Activated CD8-positive, alpha-beta memory T cell treated with anti-CD3 and anti-CD28 coated beads, Interleukin-2, amount 50 U/mL, for 48 hours (primary cell): ENCODE measurements at regions not wholly inside any gene's neighbourhood (a gene's known extent, or its start where the extent isn't known, plus 50 kb on each side); places are given as distances from the start of the nearest gene placed in this dataset.

Source experiments
- DNase-seq: peaks from one replicate; pipeline ENCODE4 v3.0.0-alpha.2; 2020

DNA sequence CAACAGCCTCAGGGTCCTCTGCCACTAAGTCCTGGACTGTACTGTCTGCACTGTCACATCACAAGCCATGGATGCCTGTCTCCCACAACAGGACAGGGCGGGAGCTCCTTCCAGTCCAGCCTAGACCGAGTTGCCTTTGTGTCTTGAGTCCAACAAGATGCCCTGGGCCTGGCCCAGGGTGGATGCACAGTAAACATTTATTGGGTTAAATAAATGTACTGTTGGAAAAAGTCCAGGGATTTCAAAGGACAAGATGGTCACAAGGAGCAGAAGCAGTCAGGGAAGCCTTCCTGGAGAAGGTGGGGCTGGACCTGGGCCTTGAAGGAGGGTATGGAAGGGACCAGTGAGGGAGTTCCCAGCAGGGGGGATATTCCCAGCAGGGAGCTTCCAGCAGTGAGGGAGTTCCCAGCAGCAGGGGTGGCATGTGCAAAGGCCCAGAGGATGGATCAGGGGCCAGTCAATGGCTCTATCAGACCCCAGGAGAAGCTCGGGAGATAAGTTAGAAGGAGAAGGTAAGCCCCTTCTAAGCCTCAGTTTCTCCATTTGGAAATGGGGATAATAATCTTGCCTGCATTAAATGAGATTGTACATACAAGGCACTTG lies 72.7 kb upstream of the NEURL1B start:
- DNase-seq = no peak

DNA sequence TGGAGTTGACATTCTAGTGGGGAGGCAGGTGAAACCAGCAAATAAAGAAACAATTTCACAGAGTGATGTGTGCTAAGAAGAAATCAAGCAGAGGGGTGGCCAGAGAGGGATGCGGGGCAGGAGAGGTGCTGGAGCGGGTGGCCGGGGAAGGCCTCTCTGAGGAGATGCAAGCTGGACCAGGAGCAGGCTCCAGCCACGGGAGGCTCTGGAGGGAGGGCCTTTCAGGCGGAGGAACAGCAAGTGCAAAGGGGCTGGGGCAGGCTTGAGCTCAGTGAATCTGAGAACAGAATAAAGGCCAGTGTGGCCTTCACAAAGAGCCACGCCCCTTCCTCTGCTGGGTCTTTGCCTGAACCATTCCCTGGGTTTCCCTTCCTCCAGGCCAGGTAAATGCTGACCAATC lies 73.2 kb upstream of the NEURL1B start:
- DNase-seq = no peak

DNA sequence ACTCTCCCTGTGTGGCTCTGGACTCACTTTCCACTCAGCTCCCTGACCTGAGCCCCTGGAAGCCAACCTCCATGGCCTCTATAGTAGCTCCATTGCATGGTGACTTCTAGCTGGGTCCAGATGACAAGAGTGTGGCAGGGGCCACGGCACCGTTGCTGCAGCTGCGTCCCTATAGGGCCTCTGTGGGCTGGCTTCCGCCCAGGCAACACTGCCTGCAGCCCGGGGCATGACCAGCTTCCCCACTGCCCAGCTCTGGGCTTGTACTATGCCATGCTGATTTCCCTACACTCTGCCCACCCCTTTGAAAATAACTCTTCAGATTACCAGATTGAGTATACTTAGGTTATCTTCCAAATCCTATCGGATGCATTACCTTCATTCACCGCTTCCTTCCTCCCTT lies 73.8 kb upstream of the NEURL1B start:
- DNase-seq = no peak

DNA sequence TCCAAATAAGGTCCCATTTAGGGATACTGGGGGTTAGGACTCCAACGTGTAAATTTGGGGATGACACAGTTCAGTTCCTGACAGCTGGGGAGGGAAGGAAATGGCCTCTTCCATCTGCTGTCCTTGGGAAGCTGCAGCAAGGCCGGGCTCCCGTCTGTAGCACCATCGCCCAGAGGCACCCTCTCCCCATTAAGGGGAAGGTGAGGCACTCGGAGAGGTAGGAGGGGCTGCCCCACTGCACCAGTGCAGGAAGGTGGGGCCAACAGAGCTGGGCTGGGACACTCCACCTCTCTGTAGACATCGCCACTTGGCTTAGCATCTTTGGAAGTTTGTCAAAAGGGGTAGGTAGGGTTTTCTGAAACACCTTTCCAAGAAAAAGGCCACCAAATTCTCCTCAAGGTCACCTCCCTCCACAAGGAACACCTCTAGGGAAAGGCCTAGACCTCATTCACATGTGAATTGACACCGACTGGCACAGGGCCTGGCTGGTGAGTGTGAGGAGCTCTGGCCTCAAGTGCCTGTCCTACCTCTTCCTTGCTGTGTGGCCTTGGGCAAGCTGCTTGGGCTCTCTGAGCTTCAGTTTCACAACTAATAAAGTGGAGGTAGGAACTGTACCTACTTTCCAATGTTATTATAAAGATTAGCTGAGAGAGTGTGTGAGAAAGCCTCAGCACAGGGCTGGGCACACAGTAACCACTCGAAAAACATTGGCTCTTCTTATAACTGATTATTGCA lies 75.0 kb upstream of the NEURL1B start:
- DNase-seq = no peak

DNA sequence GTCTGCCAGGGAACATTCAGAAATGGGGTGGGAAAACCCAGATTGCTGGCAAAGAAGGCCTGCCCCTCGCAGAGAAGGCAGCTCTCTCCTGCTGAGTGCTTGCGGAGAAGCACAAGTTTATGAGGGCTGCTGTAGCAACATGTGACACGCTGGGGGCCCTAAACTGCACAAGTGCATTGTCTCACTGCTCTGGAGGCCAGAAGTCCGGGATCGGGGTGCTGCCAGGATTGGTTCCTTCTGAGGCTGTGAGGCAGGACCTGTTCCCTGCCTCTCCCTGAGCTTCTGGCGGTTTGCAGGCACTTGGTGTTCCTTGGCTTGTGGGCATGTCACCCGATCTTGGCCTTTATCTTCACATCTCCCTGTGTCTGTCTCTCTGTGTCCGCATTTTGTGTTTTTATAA lies 75.6 kb upstream of the NEURL1B start:
- DNase-seq = no peak

DNA sequence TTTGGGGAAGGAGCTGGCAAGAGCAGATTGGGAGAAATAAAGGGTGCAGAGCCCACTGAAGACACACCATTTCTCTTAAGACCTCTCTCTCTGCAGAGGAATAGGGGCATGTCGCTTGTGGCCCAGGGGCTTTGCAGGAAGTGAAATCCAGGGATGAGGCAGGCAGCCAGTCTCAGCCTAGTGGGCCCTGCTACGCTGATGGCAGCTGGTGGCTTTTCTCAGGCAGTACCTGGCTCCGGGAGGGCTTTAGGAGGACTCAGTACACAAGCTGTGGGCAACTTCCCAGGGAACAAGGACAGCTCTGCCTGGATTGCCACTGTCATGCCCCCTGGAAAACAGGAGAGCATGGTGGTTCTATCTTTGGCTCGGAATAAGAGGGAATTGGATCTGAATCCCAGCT lies 76.2 kb upstream of the NEURL1B start:
- DNase-seq = no peak

DNA sequence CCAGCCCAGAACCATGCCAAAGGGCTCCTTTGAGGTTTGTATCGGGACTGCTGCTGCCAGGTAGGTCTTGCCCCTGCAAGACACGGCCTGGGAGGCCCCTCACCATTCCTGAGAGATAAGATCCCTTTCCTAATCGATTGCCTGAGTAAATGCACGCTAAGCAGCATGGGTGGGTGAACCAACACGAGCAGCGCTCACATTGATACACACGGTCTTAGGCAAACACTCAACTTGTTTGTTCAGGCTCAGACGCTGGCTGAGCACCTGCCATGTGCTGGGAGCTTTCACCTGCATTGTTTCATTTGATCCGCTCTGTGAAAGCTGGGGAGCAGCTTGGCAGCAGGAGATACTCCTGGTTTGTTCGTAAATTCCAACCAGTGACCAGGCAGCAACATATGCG lies 76.9 kb upstream of the NEURL1B start:
- DNase-seq = no peak

DNA sequence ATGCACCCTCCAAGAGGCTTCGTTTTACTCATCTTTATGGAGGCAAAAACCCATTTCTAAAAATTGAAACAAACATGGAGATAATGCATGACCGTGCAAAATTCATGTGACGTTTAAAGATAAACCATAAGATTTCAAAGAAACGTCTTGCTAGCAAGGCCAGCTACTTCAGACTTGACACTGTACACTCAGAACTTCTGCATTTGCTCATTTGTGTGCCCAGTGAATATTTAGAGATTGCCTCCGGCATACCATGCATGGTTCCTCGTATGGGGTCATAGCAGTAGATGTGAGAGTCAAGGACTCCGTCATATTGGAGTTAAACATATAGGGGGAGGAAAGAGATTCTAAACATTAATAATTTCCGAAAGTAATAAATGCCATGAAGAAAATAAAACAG lies 78.6 kb upstream of the NEURL1B start:
- no peak for DNase-seq

DNA sequence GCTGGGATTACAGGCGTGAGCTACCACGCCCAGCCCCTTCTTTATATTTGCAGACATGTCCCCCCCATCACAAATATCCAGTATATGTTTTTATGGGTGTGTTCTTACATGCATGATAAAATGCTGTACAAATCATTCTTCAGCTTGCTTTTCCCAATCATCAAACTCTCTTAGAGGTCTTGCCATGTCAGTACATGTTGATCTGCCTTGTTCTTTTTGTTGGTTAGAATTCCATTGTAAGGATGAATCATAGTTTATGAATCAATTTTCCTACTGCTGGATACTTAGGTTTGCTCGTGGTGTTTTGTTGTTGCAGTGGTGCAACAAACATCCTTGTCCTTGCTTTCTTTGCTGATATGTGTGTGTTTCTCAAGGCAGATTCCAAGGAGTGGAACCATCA lies 79.9 kb upstream of the NEURL1B start:
- DNase-seq = no peak

DNA sequence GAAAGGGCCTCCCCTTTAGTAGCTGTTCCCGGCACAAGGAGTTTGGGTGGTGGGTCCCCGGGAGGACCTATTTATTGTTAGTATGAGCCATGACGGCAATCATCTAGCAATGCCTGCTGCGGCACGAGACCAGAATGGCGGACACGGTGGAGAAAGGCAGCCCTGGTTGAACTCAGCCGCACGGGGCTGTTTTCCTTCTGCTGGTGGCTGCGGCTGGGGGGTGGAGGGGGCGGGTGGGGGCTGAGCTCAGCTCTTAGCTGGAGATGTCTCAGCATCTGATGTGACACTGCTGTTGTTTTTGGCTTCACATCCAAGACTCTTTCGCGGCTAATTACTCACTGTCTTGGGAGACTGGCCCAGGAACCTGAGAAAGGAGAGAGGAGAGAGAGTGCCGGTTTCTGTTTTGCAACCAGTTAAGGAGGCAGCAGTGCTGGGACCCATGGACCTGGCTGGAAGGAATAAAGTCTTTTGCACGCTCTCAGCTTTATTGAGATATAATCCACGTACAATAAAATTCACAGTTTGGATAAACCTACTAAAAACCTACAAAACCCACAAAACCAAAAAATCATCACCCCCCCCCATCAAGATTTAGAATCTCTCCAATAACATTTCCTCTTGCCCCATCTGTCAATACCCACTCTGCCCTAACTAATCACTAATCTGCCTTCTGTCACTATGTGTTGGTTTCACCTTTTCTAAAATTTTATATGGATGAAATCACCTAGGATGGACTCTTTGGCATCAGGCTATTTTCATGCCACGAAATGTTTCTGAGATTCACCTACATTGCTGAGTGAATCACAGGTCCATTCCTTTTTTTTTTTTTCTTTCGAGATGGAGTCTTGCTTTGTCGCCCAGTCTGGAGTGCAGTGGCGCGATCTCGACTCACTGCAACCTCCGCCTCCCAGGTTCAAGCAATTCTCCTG lies 81.8 kb upstream of the NEURL1B start:
- no peak for DNase-seq

DNA sequence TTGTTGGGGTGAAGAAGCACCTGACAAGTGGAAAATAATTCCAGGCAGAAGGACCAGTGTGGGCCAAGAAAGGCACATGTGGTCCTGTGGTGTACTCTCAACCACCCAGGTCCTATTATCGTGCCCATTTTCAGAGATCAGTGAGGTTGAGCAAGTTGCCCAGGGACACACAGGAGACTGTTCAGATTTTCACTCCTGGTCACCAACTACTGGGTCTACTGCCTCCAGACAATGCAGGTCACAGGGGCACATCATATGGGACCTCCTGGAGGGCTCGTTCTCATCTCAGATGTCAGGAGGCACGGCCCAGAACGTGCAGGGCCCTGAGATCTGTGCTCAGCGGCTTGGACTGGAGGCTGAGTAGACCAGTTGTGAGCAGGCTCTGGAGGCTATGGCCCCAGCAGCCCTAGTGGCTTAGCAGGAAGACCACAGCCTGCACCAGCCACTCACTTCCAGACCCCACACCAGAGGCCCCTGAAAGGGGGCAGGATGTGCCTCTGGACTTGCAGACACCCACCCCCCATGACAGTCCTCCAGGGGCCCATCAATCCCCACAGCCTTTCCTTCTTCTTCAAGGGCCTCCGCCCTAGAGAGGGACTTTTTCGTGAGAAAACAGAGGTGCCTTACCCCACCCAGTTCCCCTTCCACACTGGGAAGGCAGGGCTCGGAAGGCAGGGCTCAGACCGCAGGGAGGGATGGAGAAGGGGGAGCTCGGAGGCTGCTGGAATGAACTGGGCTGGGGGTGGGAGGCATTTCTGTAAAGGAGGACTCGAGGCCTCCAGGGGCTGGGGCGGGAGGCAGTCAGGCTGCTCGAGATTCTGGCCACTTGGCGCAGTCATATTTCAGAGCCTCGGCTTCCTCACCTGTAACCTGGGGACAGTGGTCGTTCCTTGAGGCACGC lies 82.7 kb upstream of the NEURL1B start:
- no peak for DNase-seq

DNA sequence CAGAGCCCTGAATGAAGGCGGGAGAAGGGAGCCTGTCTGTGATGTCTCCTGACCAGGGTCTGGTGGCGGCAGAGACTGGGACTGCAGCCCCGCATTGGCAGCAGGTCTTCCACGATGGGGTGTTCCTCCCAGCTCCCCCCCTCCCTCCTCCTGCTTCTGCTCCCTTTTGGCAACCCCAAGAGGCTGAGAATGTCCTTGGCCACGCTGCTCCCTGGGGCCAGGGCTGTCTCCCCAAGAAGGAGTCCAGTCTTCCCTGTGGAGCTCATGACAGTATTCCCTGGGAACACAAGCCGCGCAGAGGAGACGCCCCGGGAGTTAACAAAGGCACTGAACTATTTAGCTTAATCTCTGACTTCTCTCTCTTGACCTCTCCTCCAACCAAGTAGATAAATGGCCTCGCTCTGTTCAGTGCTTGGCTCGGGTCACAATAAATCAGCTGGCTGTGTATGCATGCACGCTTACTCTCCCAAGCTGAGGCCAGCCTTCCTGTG lies 84.0 kb upstream of the NEURL1B start:
- DNase-seq = no peak

DNA sequence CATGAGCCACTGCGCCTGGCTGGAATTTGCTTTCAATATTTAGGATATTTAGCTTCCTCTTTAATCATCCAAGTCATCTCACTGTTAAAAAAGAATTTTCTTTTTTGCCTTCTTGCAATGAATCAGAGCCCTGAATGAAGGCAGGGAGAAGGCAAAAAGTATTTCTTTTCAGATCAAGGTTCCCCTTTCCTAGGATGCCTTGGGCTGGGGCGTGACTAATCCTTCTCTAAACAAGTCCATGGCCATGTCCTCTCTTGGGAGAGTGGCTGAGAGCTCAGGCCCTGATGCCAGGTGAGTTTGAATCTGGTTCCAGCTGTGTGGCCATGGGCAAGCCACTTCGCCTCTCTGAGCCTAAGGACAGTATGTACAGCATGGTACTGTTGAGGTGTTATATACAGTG lies 84.8 kb upstream of the NEURL1B start:
- DNase-seq = no peak

DNA sequence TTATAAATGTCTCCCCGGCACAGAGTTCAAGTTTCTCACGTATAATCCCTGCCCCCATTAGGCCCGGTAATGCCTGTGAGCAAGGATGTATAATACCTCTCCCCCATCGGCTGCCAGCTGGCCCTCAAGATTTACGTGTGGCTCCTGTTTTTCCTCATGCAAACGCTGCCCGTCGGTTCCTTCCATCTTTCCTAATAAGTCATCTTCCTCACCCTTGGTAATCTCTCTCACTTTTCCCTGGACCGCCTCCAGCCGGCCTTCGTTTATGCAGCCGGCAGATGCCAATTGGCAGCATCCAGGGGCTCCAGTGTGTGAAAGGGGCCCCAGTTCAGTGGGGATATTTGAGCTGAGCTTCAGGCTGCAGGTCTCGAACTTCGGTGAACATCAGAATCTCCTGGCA lies 86.5 kb upstream of the NEURL1B start:
- no peak for DNase-seq

DNA sequence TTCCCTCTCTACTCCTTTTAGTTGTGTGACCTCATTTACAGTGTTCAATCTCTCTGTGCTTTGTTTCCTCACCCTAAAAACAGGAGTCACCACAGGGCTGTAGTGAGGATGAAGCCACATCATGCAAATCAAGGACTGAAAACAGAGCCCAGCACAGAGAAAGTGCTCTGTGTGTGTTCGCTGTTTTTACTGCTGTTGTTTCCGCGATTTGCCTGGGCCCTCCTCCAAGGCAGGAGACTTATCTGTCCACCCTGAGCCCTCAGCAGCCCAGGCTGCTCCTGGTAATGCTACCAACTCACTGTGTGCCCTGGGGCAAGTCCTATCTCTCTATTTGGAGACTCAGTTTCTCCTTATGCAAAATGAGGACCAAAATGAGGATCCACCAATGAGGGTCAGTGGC lies 87.2 kb upstream of the NEURL1B start:
- no peak for DNase-seq

DNA sequence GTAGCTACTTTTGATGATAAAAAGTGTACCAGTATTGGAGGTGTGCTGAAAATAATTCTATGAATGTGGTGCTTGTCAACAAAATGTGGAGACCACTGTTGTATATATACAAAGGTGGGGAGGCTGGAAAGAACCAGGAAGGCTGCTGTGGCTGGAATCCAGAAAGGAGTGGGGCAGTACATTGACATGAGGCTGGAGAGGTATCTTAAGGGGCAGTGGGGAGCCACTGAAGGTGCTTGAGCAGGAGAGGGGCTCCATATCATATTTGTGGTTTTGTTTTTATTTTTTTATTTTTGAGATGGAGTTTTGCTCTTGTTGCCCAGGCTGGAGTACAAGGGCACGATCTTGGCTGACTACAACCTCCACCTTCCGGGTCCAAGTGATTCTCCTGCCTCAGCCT lies 87.9 kb upstream of the NEURL1B start:
- DNase-seq = no peak

DNA sequence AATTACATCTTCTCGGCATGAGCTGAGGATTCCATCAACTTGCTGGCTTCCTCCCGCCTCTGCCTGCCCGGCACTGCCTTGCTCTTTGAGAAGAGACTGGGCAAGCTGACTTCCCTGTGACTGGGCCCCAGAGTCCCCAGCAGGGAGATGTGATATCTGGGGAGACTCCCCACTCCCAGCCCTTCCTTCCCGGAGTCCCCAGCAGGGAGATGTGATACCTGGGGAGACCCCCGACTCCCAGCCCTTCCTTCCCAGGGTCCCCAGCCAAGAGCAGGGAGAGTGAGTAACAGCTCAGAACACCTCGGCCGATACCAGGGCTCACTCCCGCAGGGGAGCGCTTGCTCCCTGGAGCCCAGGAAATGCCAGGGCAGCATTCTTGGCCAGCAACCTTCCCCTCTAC lies 90.1 kb upstream of the NEURL1B start:
- no peak for DNase-seq

DNA sequence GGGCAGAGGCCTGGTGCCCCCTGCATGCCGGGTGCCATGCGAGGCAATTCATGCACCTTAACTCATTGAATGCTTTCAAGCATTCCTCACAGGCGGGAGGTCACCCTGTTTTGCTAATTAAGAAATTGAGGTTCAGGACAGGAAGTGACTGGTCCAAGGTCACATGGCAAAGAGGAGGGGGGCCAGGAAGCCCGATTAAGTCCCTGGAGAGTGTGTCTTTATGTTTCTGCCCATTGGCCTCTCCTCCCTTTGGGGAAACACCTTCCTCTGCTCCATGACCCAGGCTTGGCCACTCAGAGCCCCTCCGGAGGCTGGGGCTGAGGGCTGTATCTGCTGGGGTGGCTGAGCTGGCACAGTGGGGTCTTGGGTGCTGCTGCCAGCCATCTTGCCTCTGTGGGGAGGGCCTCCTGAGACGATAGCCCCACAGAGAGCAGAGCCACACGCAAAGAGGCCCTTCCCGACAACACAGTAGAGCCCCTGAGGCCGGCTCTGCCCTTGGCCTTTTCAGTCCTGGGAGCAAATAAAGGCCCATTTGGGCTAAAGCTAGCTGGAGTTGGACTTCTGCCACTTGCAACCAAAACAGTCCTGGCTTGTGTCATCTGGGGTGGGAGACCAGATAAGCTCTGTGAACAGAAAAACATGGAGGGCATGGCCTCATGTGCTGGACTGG lies 90.8 kb upstream of the NEURL1B start:
- DNase-seq = no peak

DNA sequence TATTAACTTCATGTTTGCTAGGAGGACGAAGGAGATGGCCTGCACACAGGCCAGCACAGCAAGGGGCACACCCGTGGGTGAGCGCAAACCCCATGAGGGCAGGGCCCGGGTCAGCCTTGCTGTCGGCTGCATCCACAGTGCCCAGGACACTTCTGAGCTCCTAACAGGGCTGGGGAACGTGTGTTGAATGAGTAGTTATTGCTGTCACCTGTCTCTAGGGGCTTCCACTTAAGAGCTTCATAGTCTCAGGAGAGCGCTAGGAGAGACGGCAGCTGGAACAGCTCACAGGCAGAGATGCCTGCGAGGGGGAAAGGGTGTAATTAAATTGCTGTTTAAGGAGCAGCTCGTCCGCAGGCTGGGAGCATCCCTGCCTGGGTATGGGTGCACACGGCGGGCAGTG lies 91.4 kb upstream of the NEURL1B start:
- DNase-seq = no peak

DNA sequence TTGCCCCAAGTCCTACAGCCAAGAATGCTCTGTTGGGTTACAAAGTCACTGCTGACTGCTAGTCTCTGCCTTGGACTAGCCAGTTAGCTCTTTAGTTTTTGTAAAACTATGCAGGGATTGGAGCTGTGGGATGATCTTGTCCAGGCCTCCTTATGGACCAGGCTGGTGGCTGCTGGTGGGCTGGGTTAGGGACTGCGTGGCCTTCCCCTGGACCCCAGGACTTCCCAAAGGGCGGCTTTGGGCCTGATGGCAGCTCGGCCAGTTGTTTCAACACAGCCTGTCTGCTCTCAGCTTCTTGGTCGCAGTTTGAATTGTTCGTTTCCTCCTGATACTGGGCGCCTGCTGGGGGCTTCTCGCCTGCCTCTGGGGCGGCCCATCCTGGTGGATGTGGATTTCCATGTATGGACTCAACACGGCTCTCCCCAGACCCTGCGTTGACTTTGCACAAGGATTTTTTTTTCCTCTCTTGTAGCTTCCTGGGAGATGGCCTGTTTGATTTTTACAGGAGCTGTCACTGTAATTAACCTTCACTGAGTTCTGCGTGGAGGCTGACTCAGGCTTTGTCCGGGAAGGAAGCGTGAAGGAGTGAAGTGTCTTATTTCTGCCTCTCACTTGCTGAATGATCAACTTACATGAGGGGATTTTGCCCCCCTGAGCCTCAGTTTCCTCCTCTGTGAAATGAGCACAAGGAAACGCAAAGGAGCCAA lies 91.9 kb upstream of the NEURL1B start:
- DNase-seq = no peak

DNA sequence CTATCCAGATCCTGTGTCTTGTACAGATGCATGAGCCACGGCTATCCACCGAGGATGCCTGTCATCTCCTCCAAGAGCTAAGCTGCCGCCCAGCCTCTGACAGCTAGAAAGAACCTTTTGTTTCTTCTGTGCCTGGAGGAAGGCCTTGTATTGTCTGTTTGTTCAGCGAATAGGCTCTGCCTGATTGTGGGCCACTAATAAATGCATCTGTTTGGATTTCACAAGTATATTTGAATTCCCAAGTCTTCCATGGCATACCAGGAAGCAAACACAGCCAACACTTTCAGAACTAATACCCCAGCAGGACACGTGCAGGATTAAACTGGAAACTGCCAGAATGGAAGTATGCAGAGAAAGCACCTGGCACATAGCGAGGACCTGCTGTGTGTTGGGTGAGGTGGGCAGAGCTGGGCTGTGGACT lies 92.7 kb upstream of the NEURL1B start:
- no peak for DNase-seq

DNA sequence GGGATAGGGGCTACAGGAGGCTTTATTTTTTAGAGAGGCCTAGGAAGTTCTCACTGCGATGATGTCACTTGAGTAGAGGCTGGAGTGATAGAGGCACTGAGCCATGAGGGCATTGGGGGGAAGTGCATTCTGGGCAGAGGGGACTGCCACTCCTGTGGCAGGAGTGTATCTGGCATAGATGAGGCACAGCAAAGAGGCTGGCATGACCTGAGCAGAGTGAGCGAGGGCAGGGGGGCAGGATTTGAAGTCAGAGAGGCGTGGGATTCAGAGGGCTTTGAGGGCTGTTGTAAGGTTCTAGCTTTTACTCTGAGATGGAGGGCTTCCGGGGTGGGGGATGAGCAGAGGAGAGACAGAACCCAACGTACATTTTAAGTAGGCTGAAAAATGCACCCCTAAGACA lies 91.9 kb upstream of the SH3PXD2B start:
- no peak for DNase-seq
